ENCODE measurements at regions not wholly inside any gene's neighbourhood (a gene's known extent, or its start where the extent isn't known, plus 50 kb on each side); places are given as distances from the start of the nearest gene placed in this dataset.

GRCh38 chr17:65455154-65455971 is 106.1 kb downstream of the AXIN2 start:
- H3K9me3 Mint-ChIP-seq, result no peaks in the 10 kb centered on the region
- 85 to 89% methylated on average over 9 to 11 of the region's 11 CpGs for WGBS, 2 experiments (ENCODE audit: insufficient coverage in 1 of 2, insufficient read length in 1 of 2)
- no peak overlapping the region for H3K27ac Mint-ChIP-seq
- Histone ChIP-seq H3K9me3 (ENCODE audit: control insufficient read depth, low read length) (no peaks in the 10 kb centered on the region), H3K9ac (ENCODE audit: extremely low read depth, low read length, poor library complexity, severe bottlenecking) (no peak overlapping the region), H3K4me1 (ENCODE audit: control insufficient read depth, insufficient read depth, low read length) (peaks cover 11% of the 10 kb centered on the region), H3K27ac (ENCODE audit: low read depth, low read length) (no peak overlapping the region), H3K36me3 (ENCODE audit: control insufficient read depth, insufficient read depth, low read length) (no peaks in the 10 kb centered on the region), H3K27me3 (ENCODE audit: control insufficient read depth, insufficient read depth, low read length, poor library complexity, severe bottlenecking) (no peaks in the 10 kb centered on the region), H3K4me3 (ENCODE audit: low read length) (no peak overlapping the region)
- no peaks in the 10 kb centered on the region for H3K27me3 Mint-ChIP-seq (ENCODE audit: insufficient read depth)
- no peak for DNase-seq
- no peaks in the 10 kb centered on the region for H3K36me3 Mint-ChIP-seq (ENCODE audit: low read depth)
- no peak overlapping the region for H3K4me3 Mint-ChIP-seq
- TF ChIP-seq CTCF (conservative IDR thresholded peaks at IDR 0.05), result no peak
- peaks cover 46% of the 10 kb centered on the region for H3K4me1 Mint-ChIP-seq

GRCh38 chr17:65453204-65453931 is 108.1 kb downstream of the AXIN2 start:
- Histone ChIP-seq H3K27ac (ENCODE audit: low read depth, low read length) (no peak overlapping the region), H3K36me3 (ENCODE audit: control insufficient read depth, insufficient read depth, low read length) (no peaks in the 10 kb centered on the region), H3K9ac (ENCODE audit: extremely low read depth, low read length, poor library complexity, severe bottlenecking) (peak overlapping the region; percentile 8), H3K4me1 (ENCODE audit: control insufficient read depth, insufficient read depth, low read length) (peaks cover 2% of the 10 kb centered on the region), H3K27me3 (ENCODE audit: control insufficient read depth, insufficient read depth, low read length, poor library complexity, severe bottlenecking) (no peaks in the 10 kb centered on the region), H3K4me3 (ENCODE audit: low read length) (no peak overlapping the region), H3K9me3 (ENCODE audit: control insufficient read depth, low read length) (no peaks in the 10 kb centered on the region)
- WGBS, 2 experiments (ENCODE audit: insufficient coverage in 1 of 2, insufficient read length in 1 of 2), result 57 to 71% methylated on average over 3 to 4 of the region's 4 CpGs
- peaks cover 28% of the 10 kb centered on the region for H3K4me1 Mint-ChIP-seq
- peaks cover 5% of the 10 kb centered on the region for H3K9me3 Mint-ChIP-seq
- peak overlapping the region; percentile 92 for H3K27ac Mint-ChIP-seq
- no peak for DNase-seq
- H3K4me3 Mint-ChIP-seq, result no peak overlapping the region
- no peaks in the 10 kb centered on the region for H3K36me3 Mint-ChIP-seq (ENCODE audit: low read depth)
- no peak for TF ChIP-seq CTCF (conservative IDR thresholded peaks at IDR 0.05)
- H3K27me3 Mint-ChIP-seq (ENCODE audit: insufficient read depth), result peaks cover 3% of the 10 kb centered on the region

GRCh38 chr17:65449495-65449894 is 112.0 kb downstream of the AXIN2 start:
- H3K36me3 ChIP-seq (ENCODE audit: control insufficient read depth, insufficient read depth, low read length), result no peaks in the 10 kb centered on the region
- no peak overlapping the region for H3K9ac ChIP-seq (ENCODE audit: extremely low read depth, low read length, poor library complexity, severe bottlenecking)
- Mint-ChIP-seq H3K27me3 (ENCODE audit: insufficient read depth) (peaks cover 8% of the 10 kb centered on the region), H3K9me3 (peaks cover 5% of the 10 kb centered on the region), H3K4me3 (no peak overlapping the region), H3K36me3 (ENCODE audit: low read depth) (no peaks in the 10 kb centered on the region), H3K27ac (no peak overlapping the region), H3K4me1 (peaks cover 10% of the 10 kb centered on the region)
- no peaks in the 10 kb centered on the region for H3K9me3 ChIP-seq (ENCODE audit: control insufficient read depth, low read length)
- no peak overlapping the region for H3K4me3 ChIP-seq (ENCODE audit: low read length)
- 86 to 92% methylated on average over 2 to 4 of the region's 4 CpGs for WGBS, 2 experiments (ENCODE audit: insufficient coverage in 1 of 2, insufficient read length in 1 of 2)
- peaks cover 2% of the 10 kb centered on the region for H3K4me1 ChIP-seq (ENCODE audit: control insufficient read depth, insufficient read depth, low read length)
- H3K27me3 ChIP-seq (ENCODE audit: control insufficient read depth, insufficient read depth, low read length, poor library complexity, severe bottlenecking), result no peaks in the 10 kb centered on the region
- TF ChIP-seq CTCF (conservative IDR thresholded peaks at IDR 0.05), result no peak
- DNase-seq, result no peak
- peak overlapping the region; percentile 49 for H3K27ac ChIP-seq (ENCODE audit: low read depth, low read length)

Data from endodermal cell (in vitro differentiated cells).